Thymus (tissue), 11 donors: ENCODE measurements at regions not wholly inside any gene's neighbourhood (a gene's known extent, or its start where the extent isn't known, plus 50 kb on each side); places are given as distances from the start of the nearest gene placed in this dataset.

Experiments used
- DNase-seq, 9 donors: peaks; one replicate each; pipeline ENCODE4 v3.0.0-alpha.2; 2013; ENCODE audit warnings: low spot score in 9 of 9, low read depth in 6 of 9, missing footprints in 1 of 9
- H3K27ac ChIP-seq, 2 donors: one replicate each; pipeline ENCODE4 v1.5.1; 2013; ENCODE audit warnings: control low read depth in 1 of 2, low read depth in 1 of 2, low read length in 1 of 2, mild to moderate bottlenecking in 1 of 2, moderate library complexity in 1 of 2
- H3K27me3 ChIP-seq, 2 donors: one replicate each; pipeline ENCODE4 v1.5.1; 2013; ENCODE audit warnings: low read length in 1 of 2; ENCODE audit not compliant: control insufficient read depth in 2 of 2, insufficient read depth in 1 of 2
- H3K36me3 ChIP-seq, 2 donors: one replicate each; pipeline ENCODE4 v1.5.1; 2013; ENCODE audit warnings: low read length in 1 of 2, mild to moderate bottlenecking in 1 of 2, moderate library complexity in 1 of 2; ENCODE audit not compliant: control insufficient read depth in 2 of 2, insufficient read depth in 2 of 2
- H3K4me1 ChIP-seq, 2 donors: one replicate each; pipeline ENCODE4 v1.5.1; 2013; ENCODE audit warnings: low read length in 2 of 2; ENCODE audit not compliant: control insufficient read depth in 2 of 2, insufficient read depth in 2 of 2
- H3K4me3 ChIP-seq, 2 donors: one replicate each; pipeline ENCODE4 v1.5.1; 2013; ENCODE audit warnings: low read length in 2 of 2, control low read depth in 1 of 2, mild to moderate bottlenecking in 1 of 2
- H3K9me3 ChIP-seq, 2 donors: one replicate each; pipeline ENCODE4 v1.5.1; 2013; ENCODE audit warnings: low read length in 1 of 2, mild to moderate bottlenecking in 1 of 2; ENCODE audit not compliant: control insufficient read depth in 2 of 2, insufficient read depth in 1 of 2
- WGBS: extraction: QIAGEN DNeasy Blood & Tissue Kit; methylation state at CpG from one replicate; pipeline ENCODE4 v1.1.7; 2013; 5-methylcytosine and 5-hydroxymethylcytosine counted together
- donor health status: healthy.

GRCh38 chr2:223366566-223366965 is 235.6 kb downstream of the SCG2 start:
- Histone ChIP-seq H3K36me3 (no peaks in the 10 kb centered on the region), H3K9me3 (no peaks in the 10 kb centered on the region), H3K4me1 (no peaks in the 10 kb centered on the region), H3K4me3 (no peak overlapping the region), H3K27ac (no peak overlapping the region), H3K27me3 (no peaks in the 10 kb centered on the region)
- 92% methylated on average over 5 of the region's 5 CpGs for WGBS
- DNase-seq, result no peak

- H3K4me1 ChIP-seq, result no peaks in the 10 kb centered on the region
- no peaks in the 10 kb centered on the region for H3K27me3 ChIP-seq
- no peak overlapping the region for H3K4me3 ChIP-seq
- H3K9me3 ChIP-seq, result no peaks in the 10 kb centered on the region
- 66% methylated on average over 2 of the region's 2 CpGs for WGBS
- DNase-seq, result no peak
- H3K27ac ChIP-seq, result no peak overlapping the region
- no peaks in the 10 kb centered on the region for H3K36me3 ChIP-seq
These were observed 233.7 kb downstream of the SCG2 start for GRCh38 chr2:223368481-223368880.

- Histone ChIP-seq H3K4me3 (no peak overlapping the region), H3K4me1 (no peaks in the 10 kb centered on the region), H3K36me3 (no peaks in the 10 kb centered on the region), H3K27ac (no peak overlapping the region), H3K9me3 (no peaks in the 10 kb centered on the region), H3K27me3 (no peaks in the 10 kb centered on the region)
- WGBS, result 63% methylated on average over 3 of the region's 3 CpGs
- DNase-seq, result no peak
These were observed 232.3 kb downstream of the SCG2 start for GRCh38 chr2:223369889-223370288.

- no peak overlapping the region for H3K4me3 ChIP-seq
- no peaks in the 10 kb centered on the region for H3K4me1 ChIP-seq
- H3K9me3 ChIP-seq, result no peaks in the 10 kb centered on the region
- no peaks in the 10 kb centered on the region for H3K36me3 ChIP-seq
- H3K27me3 ChIP-seq, result no peaks in the 10 kb centered on the region
- WGBS, result 99% methylated on average over 1 of the region's 1 CpG
- H3K27ac ChIP-seq, result no peak overlapping the region
- no peak for DNase-seq
These were observed 218.8 kb downstream of the SCG2 start for GRCh38 chr2:223383315-223383714.

GRCh38 chr2:223386189-223386588 is 216.0 kb downstream of the SCG2 start:
- Histone ChIP-seq H3K9me3 (no peaks in the 10 kb centered on the region), H3K27me3 (no peaks in the 10 kb centered on the region), H3K27ac (no peak overlapping the region), H3K4me3 (no peak overlapping the region), H3K4me1 (no peaks in the 10 kb centered on the region), H3K36me3 (no peaks in the 10 kb centered on the region)
- DNase-seq, result no peak

GRCh38 chr2:223386984-223387383 is 215.2 kb downstream of the SCG2 start:
- Histone ChIP-seq H3K9me3 (no peaks in the 10 kb centered on the region), H3K36me3 (no peaks in the 10 kb centered on the region), H3K27ac (no peak overlapping the region), H3K4me1 (no peaks in the 10 kb centered on the region), H3K27me3 (no peaks in the 10 kb centered on the region), H3K4me3 (no peak overlapping the region)
- WGBS, result 91% methylated on average over 4 of the region's 4 CpGs
- DNase-seq, result no peak

GRCh38 chr2:223389624-223390023 is 212.5 kb downstream of the SCG2 start:
- no peaks in the 10 kb centered on the region for H3K36me3 ChIP-seq
- WGBS, result 96% methylated on average over 5 of the region's 5 CpGs

GRCh38 chr2:223396993-223397392 is 205.2 kb downstream of the SCG2 start:
- Histone ChIP-seq H3K27me3 (no peaks in the 10 kb centered on the region), H3K4me1 (no peaks in the 10 kb centered on the region), H3K9me3 (no peaks in the 10 kb centered on the region), H3K36me3 (no peaks in the 10 kb centered on the region), H3K4me3 (no peak overlapping the region), H3K27ac (no peak overlapping the region)
- DNase-seq, result no peak
- WGBS, result 95% methylated on average over 2 of the region's 2 CpGs

More at GRCh38 chr2:223389624-223390023, 212.5 kb downstream of the SCG2 start:
- DNase-seq, result no peak
- Histone ChIP-seq H3K27me3 (no peaks in the 10 kb centered on the region), H3K4me3 (no peak overlapping the region), H3K9me3 (no peaks in the 10 kb centered on the region), H3K4me1 (no peaks in the 10 kb centered on the region), H3K27ac (no peak overlapping the region)

GRCh38 chr2:223399357-223399957 is 202.7 kb downstream of the SCG2 start:
- H3K27me3 ChIP-seq, result no peaks in the 10 kb centered on the region
- WGBS, result 76% methylated on average over 3 of the region's 3 CpGs
- H3K4me1 ChIP-seq, result no peaks in the 10 kb centered on the region
- H3K27ac ChIP-seq, result no peak overlapping the region
- no peak overlapping the region for H3K4me3 ChIP-seq
- no peaks in the 10 kb centered on the region for H3K9me3 ChIP-seq
- no peak for DNase-seq
- no peaks in the 10 kb centered on the region for H3K36me3 ChIP-seq

GRCh38 chr2:223404616-223405015 is 197.5 kb downstream of the SCG2 start:
- no peaks in the 10 kb centered on the region for H3K36me3 ChIP-seq
- no peaks in the 10 kb centered on the region for H3K9me3 ChIP-seq
- WGBS, result 98% methylated on average over 1 of the region's 1 CpG

More at GRCh38 chr2:223404616-223405015, 197.5 kb downstream of the SCG2 start:
- no peak for DNase-seq
- Histone ChIP-seq H3K27me3 (no peaks in the 10 kb centered on the region), H3K27ac (no peak overlapping the region), H3K4me3 (no peak overlapping the region), H3K4me1 (no peaks in the 10 kb centered on the region)
